Endodermal cell (in vitro differentiated cells): ENCODE measurements at regions not wholly inside any gene's neighbourhood (a gene's known extent, or its start where the extent isn't known, plus 50 kb on each side); places are given as distances from the start of the nearest gene placed in this dataset.
"Not testable (repeated sequence)": the region's sequence is repeated elsewhere in the genome, so short reads cannot be mapped to it uniquely, and the experiment has no call there.

Experiments
- DNase-seq: peaks from one replicate; pipeline ENCODE4 v3.0.0-alpha.2; 2017
- H3K27ac ChIP-seq: 2 replicates; pipeline ENCODE4 v1.5.1; 2013; ENCODE audit warnings: mild to moderate bottlenecking, low read depth, low read length, moderate library complexity
- H3K27me3 ChIP-seq: 2 replicates; pipeline ENCODE4 v1.6.1; 2013; ENCODE audit warnings: mild to moderate bottlenecking, low read length, moderate library complexity; ENCODE audit not compliant: insufficient read depth, control insufficient read depth, poor library complexity, severe bottlenecking
- H3K36me3 ChIP-seq: 2 replicates; pipeline ENCODE4 v1.7.0; 2013; ENCODE audit warnings: mild to moderate bottlenecking, low read length, moderate library complexity; ENCODE audit not compliant: control insufficient read depth, insufficient read depth
- H3K4me1 ChIP-seq: one replicate; pipeline ENCODE4 v1.7.0; 2013; ENCODE audit warnings: low read length; ENCODE audit not compliant: control insufficient read depth, insufficient read depth
- H3K4me3 ChIP-seq: 2 replicates; pipeline ENCODE4 v1.5.1; 2013; ENCODE audit warnings: mild to moderate bottlenecking, low read length, moderate library complexity
- H3K9ac ChIP-seq: 2 replicates; pipeline ENCODE4 v1.6.1; 2013; ENCODE audit warnings: mild to moderate bottlenecking, low read length, moderate library complexity; ENCODE audit not compliant: poor library complexity, severe bottlenecking; ENCODE audit errors: extremely low read depth
- H3K9me3 ChIP-seq: 2 replicates; pipeline ENCODE4 v1.6.1; 2013; ENCODE audit warnings: mild to moderate bottlenecking, low read length, moderate library complexity; ENCODE audit not compliant: control insufficient read depth
- H3K27ac Mint-ChIP-seq: 2 replicates; pipeline ENCODE4 v1.8.0; 2020; ENCODE audit warnings: mixed read lengths
- H3K27me3 Mint-ChIP-seq: 2 replicates; pipeline ENCODE4 v1.8.0; 2021; ENCODE audit warnings: mild to moderate bottlenecking, mixed read lengths; ENCODE audit not compliant: insufficient read depth
- H3K36me3 Mint-ChIP-seq: 2 replicates; pipeline ENCODE4 v1.8.0; 2020; ENCODE audit warnings: low read depth, mixed read lengths
- H3K4me1 Mint-ChIP-seq: 2 replicates; pipeline ENCODE4 v1.8.0; 2020; ENCODE audit warnings: mixed read lengths
- H3K4me3 Mint-ChIP-seq: 2 replicates; pipeline ENCODE4 v1.8.0; 2020; ENCODE audit warnings: mild to moderate bottlenecking, moderate library complexity, mixed read lengths
- H3K9me3 Mint-ChIP-seq: 2 replicates; pipeline ENCODE4 v1.8.0; 2020; ENCODE audit warnings: mild to moderate bottlenecking, mixed read lengths
- WGBS, 2 experiments: methylation state at CpG; one replicate each; pipeline versions ENCODE4 v1.1.5 to v1.1.7; 2013; ENCODE audit warnings: missing lambda C conversion rate in 2 of 2, mixed read lengths in 1 of 2; ENCODE audit not compliant: insufficient coverage in 1 of 2, insufficient read length in 1 of 2; 5-methylcytosine and 5-hydroxymethylcytosine counted together
- TF ChIP-seq, protein P1 (sequence below): fragments of 200-600 bp; sonication (generic); conservative IDR thresholded peaks from 2 replicates; pipeline ENCODE4 v1.5.0; 2021; ENCODE audit warnings: antibody characterized with exemption, mild to moderate bottlenecking

GRCh38 chr2:39870871-39871270 lies 91.8 kb upstream of the THUMPD2 start:
- no peak for DNase-seq
- Histone ChIP-seq H3K9ac (no peak overlapping the region), H3K36me3 (no peaks in the 10 kb centered on the region), H3K27ac (no peak overlapping the region), H3K4me3 (no peak overlapping the region), H3K4me1 (no peaks in the 10 kb centered on the region), H3K27me3 (no peaks in the 10 kb centered on the region), H3K9me3 (no peaks in the 10 kb centered on the region)
- H3K9me3 Mint-ChIP-seq, result no peaks in the 10 kb centered on the region
- no peaks in the 10 kb centered on the region for H3K36me3 Mint-ChIP-seq
- TF ChIP-seq, protein P1, sequence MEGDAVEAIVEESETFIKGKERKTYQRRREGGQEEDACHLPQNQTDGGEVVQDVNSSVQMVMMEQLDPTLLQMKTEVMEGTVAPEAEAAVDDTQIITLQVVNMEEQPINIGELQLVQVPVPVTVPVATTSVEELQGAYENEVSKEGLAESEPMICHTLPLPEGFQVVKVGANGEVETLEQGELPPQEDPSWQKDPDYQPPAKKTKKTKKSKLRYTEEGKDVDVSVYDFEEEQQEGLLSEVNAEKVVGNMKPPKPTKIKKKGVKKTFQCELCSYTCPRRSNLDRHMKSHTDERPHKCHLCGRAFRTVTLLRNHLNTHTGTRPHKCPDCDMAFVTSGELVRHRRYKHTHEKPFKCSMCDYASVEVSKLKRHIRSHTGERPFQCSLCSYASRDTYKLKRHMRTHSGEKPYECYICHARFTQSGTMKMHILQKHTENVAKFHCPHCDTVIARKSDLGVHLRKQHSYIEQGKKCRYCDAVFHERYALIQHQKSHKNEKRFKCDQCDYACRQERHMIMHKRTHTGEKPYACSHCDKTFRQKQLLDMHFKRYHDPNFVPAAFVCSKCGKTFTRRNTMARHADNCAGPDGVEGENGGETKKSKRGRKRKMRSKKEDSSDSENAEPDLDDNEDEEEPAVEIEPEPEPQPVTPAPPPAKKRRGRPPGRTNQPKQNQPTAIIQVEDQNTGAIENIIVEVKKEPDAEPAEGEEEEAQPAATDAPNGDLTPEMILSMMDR, result no peak
- H3K4me3 Mint-ChIP-seq, result no peak overlapping the region
- H3K27ac Mint-ChIP-seq, result no peak overlapping the region
- H3K27me3 Mint-ChIP-seq, result no peaks in the 10 kb centered on the region
- H3K4me1 Mint-ChIP-seq, result no peaks in the 10 kb centered on the region
- WGBS, 2 experiments, result 95 to 97% methylated on average over 3 of the region's 3 CpGs

- 91 to 95% methylated on average over 3 to 5 of the region's 5 CpGs for WGBS, 2 experiments
- TF ChIP-seq, protein P1, result no peak
These were observed 88.2 kb upstream of the THUMPD2 start for GRCh38 chr2:39867268-39867667.

GRCh38 chr2:39865751-39866150 lies 86.7 kb upstream of the THUMPD2 start:
- peaks cover 10% of the 10 kb centered on the region for H3K9me3 ChIP-seq
- H3K4me3 ChIP-seq, result no peak overlapping the region
- Mint-ChIP-seq H3K4me1 (no peaks in the 10 kb centered on the region), H3K36me3 (peaks cover 2% of the 10 kb centered on the region), H3K4me3 (no peak overlapping the region), H3K27ac (no peak overlapping the region), H3K9me3 (peaks cover 31% of the 10 kb centered on the region), H3K27me3 (no peaks in the 10 kb centered on the region)
- 90 to 95% methylated on average over 2 to 3 of the region's 3 CpGs for WGBS, 2 experiments
- no peaks in the 10 kb centered on the region for H3K36me3 ChIP-seq
- DNase-seq, result no peak
- no peaks in the 10 kb centered on the region for H3K27me3 ChIP-seq
- TF ChIP-seq, protein P1, result no peak
- no peaks in the 10 kb centered on the region for H3K4me1 ChIP-seq
- H3K27ac ChIP-seq, result no peak overlapping the region
- no peak overlapping the region for H3K9ac ChIP-seq

More at GRCh38 chr2:39867268-39867667, 88.2 kb upstream of the THUMPD2 start:
- Mint-ChIP-seq H3K9me3 (peaks cover 25% of the 10 kb centered on the region), H3K36me3 (peaks cover 2% of the 10 kb centered on the region), H3K4me1 (no peaks in the 10 kb centered on the region), H3K27ac (no peak overlapping the region), H3K27me3 (no peaks in the 10 kb centered on the region), H3K4me3 (no peak overlapping the region)
- DNase-seq, result no peak
- H3K4me1 ChIP-seq, result no peaks in the 10 kb centered on the region
- H3K27ac ChIP-seq, result no peak overlapping the region
- peaks cover 10% of the 10 kb centered on the region for H3K9me3 ChIP-seq
- H3K4me3 ChIP-seq, result no peak overlapping the region
- no peaks in the 10 kb centered on the region for H3K36me3 ChIP-seq
- no peak overlapping the region for H3K9ac ChIP-seq
- H3K27me3 ChIP-seq, result no peaks in the 10 kb centered on the region

GRCh38 chr2:39863672-39864071 lies 84.6 kb upstream of the THUMPD2 start:
- not testable (repeated sequence) for H3K27ac Mint-ChIP-seq, H3K36me3 Mint-ChIP-seq, H3K27ac ChIP-seq, H3K4me1 ChIP-seq, H3K27me3 ChIP-seq, DNase-seq, H3K9me3 ChIP-seq, H3K4me3 Mint-ChIP-seq, H3K27me3 Mint-ChIP-seq, H3K36me3 ChIP-seq, H3K9ac ChIP-seq, H3K4me3 ChIP-seq, H3K4me1 Mint-ChIP-seq
- H3K9me3 Mint-ChIP-seq, result peaks cover 31% of the 10 kb centered on the region
- 71 to 91% methylated on average over 1 of the region's 1 CpG for WGBS, 2 experiments
